Lower leg skin (tissue), 4 donors: ENCODE measurements at regions not wholly inside any gene's neighbourhood (a gene's known extent, or its start where the extent isn't known, plus 50 kb on each side); places are given as distances from the start of the nearest gene placed in this dataset.
"Not testable (repeated sequence)": the region's sequence is repeated elsewhere in the genome, so short reads cannot be mapped to it uniquely, and the experiment has no call there.

Experiments used
- DNase-seq, 2 donors: peaks; one replicate each; pipeline ENCODE4 v3.0.0-alpha.2; 2019; ENCODE audit warnings: low spot score in 2 of 2
- H3K4me3 ChIP-seq: fragments of 200-600 bp; sonication (generic); 2 replicates; pipeline ENCODE4 v1.5.1; 2017; ENCODE audit warnings: mild to moderate bottlenecking, low read depth; ENCODE audit not compliant: poor library complexity, severe bottlenecking
- POLR2A ChIP-seq, 2 donors: fragments of 450-650 bp; IDR thresholded peaks; one replicate each; pipeline ENCODE4 v1.6.1; 2016 to 2017; ENCODE audit warnings: antibody characterized with exemption in 2 of 2, mild to moderate bottlenecking in 1 of 2, moderate library complexity in 1 of 2
- WGBS, 2 donors: methylation state at CpG; one replicate each; pipeline ENCODE4 v1.1.5; 2018; 5-methylcytosine and 5-hydroxymethylcytosine counted together
- intact Hi-C: fragments of 100-400 bp; cut with DNase I; formaldehyde crosslinking; loops from one replicate; pipeline ENCODE4 v1.15.0; 2023; ENCODE audit warnings: low total_unique reads
- TF ChIP-seq, protein P1 (sequence below), 3 donors: fragments of 450-650 bp; IDR thresholded peaks; one replicate each; pipeline ENCODE4 v1.5.1; 2016; ENCODE audit warnings: antibody characterized with exemption in 3 of 3, mild to moderate bottlenecking in 3 of 3, moderate library complexity in 2 of 3

DNA sequence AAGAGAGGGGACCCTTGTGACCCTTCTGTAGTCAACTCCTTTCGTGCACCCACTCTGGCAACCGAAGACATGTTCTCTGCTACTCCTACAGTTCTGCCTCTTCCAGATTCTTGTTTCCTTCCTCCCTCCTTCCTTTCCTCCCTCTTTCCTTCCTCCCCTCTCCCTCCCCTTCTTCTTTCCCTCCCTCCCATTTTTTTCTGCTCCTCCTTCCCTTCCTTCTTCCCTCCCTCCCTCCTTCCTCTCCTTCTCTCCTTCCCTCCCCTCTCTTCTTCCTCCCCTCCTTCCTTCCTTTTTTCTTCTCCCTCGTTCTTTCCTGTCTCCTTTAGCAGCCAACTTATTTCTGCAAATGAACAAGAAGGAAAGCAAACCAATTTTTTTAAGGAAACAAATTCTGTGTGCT lies 111.5 kb downstream of the NPTX2 start:
- intact Hi-C loops = no loop called here
- WGBS, 2 donors = 55 to 60% methylated on average over 3 of the region's 3 CpGs
- TF ChIP-seq POLR2A (IDR thresholded peaks at IDR 0.05) = no peak
- TF ChIP-seq, protein P1, sequence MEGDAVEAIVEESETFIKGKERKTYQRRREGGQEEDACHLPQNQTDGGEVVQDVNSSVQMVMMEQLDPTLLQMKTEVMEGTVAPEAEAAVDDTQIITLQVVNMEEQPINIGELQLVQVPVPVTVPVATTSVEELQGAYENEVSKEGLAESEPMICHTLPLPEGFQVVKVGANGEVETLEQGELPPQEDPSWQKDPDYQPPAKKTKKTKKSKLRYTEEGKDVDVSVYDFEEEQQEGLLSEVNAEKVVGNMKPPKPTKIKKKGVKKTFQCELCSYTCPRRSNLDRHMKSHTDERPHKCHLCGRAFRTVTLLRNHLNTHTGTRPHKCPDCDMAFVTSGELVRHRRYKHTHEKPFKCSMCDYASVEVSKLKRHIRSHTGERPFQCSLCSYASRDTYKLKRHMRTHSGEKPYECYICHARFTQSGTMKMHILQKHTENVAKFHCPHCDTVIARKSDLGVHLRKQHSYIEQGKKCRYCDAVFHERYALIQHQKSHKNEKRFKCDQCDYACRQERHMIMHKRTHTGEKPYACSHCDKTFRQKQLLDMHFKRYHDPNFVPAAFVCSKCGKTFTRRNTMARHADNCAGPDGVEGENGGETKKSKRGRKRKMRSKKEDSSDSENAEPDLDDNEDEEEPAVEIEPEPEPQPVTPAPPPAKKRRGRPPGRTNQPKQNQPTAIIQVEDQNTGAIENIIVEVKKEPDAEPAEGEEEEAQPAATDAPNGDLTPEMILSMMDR (IDR thresholded peaks at IDR 0.05) = no peak

DNA sequence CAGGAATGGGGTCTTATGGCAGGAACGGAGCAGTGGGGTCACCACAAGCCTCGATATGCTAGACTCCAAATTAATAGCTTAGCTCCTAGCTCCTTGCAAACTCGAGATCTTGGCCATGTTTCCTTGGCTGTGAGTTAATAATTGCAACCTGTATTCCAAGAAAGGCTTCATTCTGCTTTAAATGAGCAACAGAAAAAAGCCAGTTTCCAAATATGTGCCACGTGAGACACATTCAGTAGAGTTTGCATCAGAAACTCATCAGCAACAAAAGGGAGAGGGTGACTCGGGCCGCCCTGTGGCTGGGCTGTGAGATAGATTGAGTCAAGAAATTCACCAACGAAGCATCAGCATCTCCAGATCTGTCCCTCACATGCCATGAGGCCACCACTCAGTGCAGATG lies 112.0 kb downstream of the NPTX2 start:
- WGBS, 2 donors = 44 to 45% methylated on average over 7 of the region's 7 CpGs
- H3K4me3 ChIP-seq = no peak overlapping the region
- TF ChIP-seq, protein P1 (IDR thresholded peaks at IDR 0.05) = no peak
- TF ChIP-seq POLR2A (IDR thresholded peaks at IDR 0.05) = no peak
- intact Hi-C loops = no loop called here
- DNase-seq = no peak

More for the DNA sequence above, 111.5 kb downstream of the NPTX2 start:
- DNase-seq = no peak
- H3K4me3 ChIP-seq = no peak overlapping the region

DNA sequence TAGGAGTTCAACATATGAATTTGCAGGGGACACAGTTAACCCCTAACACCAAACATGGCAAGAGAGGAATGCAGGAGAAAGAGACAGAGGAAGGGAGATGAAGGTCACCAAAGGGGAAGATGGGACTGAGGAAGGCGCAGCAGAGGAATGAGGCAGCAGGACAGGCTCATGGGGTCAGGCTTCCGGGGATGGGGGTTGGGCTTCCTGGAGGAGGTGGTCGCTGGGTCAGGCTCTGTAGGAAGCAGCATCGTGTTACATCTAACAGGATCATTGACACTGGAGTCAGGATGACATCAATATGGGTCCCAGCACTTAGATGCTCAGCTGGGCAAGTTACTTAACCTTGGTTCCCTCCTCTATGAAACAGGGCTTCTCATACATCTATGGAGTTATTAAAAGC lies 113.2 kb downstream of the NPTX2 start:
- 47 to 49% methylated on average over 4 of the region's 4 CpGs for WGBS, 2 donors
- intact Hi-C loops = no loop called here
- DNase-seq = no peak
- no peak overlapping the region for H3K4me3 ChIP-seq
- TF ChIP-seq, protein P1 (IDR thresholded peaks at IDR 0.05) = no peak
- TF ChIP-seq POLR2A (IDR thresholded peaks at IDR 0.05) = no peak

DNA sequence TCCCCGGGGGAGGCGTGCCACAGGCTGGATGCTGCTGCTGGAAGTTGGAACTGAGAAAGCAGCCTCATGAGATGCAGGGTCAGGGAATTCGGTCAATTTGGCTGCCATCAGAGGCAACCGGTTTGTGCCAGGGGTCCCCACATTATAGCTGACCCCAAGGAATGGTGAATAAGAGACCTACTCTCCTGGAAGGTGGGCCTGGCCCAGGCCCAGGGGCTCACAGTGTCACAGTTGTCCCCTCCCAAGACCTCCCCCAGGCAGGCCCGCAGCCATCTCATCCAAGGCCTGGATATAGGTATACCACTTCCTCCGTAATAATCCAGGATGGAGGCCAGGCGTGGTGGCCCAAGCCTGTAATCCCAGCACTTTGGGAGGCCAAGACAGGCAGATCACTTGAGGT lies 114.6 kb downstream of the NPTX2 start:
- WGBS, 2 donors = 87 to 88% methylated on average over 6 to 7 of the region's 7 CpGs
- H3K4me3 ChIP-seq = no peak overlapping the region
- intact Hi-C loops = no loop called here
- TF ChIP-seq, protein P1 (IDR thresholded peaks at IDR 0.05) = no peak
- no peak for TF ChIP-seq POLR2A (IDR thresholded peaks at IDR 0.05)
- no peak for DNase-seq

- intact Hi-C loops = no loop called here
- DNase-seq = no peak
- no peak for TF ChIP-seq POLR2A (IDR thresholded peaks at IDR 0.05)
- H3K4me3 ChIP-seq = no peak overlapping the region
- 53 to 58% methylated on average over 2 of the region's 2 CpGs for whole genome bisulfite sequencing, 2 donors
These were observed 116.0 kb downstream of the NPTX2 start for GRCh38 chr7:98733036-98733435.

DNA sequence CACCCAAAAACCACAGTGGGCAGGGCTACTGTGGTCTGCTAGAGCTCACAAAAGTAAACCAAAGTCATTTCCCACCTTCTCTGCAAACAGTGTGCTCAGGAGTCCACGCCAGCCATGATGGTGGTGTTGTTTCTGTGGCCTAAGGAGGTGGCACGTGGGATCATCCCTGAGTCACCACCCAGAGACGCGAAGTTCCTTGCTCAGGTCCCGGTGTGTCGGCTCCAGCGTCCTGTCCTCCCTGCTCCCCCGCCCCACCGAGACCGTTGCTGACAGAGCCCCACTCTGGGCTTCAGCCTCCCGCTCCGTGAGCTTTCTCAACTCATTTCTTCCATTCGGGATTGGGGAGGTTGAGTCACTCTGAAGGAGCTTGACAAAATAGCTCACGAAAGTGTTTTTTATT lies 118.7 kb downstream of the NPTX2 start:
- intact Hi-C loops = no loop called here
- H3K4me3 ChIP-seq = no peak overlapping the region
- no peak for TF ChIP-seq POLR2A (IDR thresholded peaks at IDR 0.05)
- TF ChIP-seq, protein P1 (IDR thresholded peaks at IDR 0.05) = no peak
- DNase-seq = no peak
- 84 to 87% methylated on average over 14 of the region's 14 CpGs for WGBS, 2 donors

- H3K4me3 ChIP-seq, DNase-seq, intact Hi-C loops: not testable (repeated sequence)
- WGBS, 2 donors = 85 to 90% methylated on average over 9 of the region's 9 CpGs
These were observed 119.4 kb downstream of the NPTX2 start for GRCh38 chr7:98736461-98736860.
